DMS153 treated with DMSO at 0.1 percent for 48 hours (cell line): ENCODE measurements at regions not wholly inside any gene's neighbourhood (a gene's known extent, or its start where the extent isn't known, plus 50 kb on each side); places are given as distances from the start of the nearest gene placed in this dataset.
A peak's percentile ranks its signal among the peaks of the same experiment; 100 is the strongest.

Source experiments
- DNase-seq: peaks from one replicate; lab custom pipeline; 2025; ENCODE audit not compliant: unreplicated experiment; lab: John Stamatoyannopoulos, UW

GRCh38 chrX:147827070-147827469, 84.6 kb upstream of the FMR1 start:
- no peak for DNase-seq

- DNase-seq = no peak
Measured at GRCh38 chrX:147828719-147829118, 83.0 kb upstream of the FMR1 start.

GRCh38 chrX:147832707-147833348, 78.9 kb upstream of the FMR1 start:
- no peak for DNase-seq

GRCh38 chrX:147838465-147839131, 73.1 kb upstream of the FMR1 start:
- DNase-seq = peak; percentile 13

- no peak for DNase-seq
Measured at GRCh38 chrX:147846676-147847075, 65.0 kb upstream of the FMR1 start.

- no peak for DNase-seq
Measured at GRCh38 chrX:147847999-147848398, 63.7 kb upstream of the FMR1 start.

GRCh38 chrX:147848543-147849443, 62.9 kb upstream of the FMR1 start:
- DNase-seq = no peak

GRCh38 chrX:147850875-147851274, 60.8 kb upstream of the FMR1 start:
- no peak for DNase-seq

GRCh38 chrX:147853701-147854100, 58.0 kb upstream of the FMR1 start:
- no peak for DNase-seq

GRCh38 chrX:147859666-147860065, 52.1 kb upstream of the FMR1 start:
- DNase-seq = no peak
